DOHH2 (cell line): ENCODE measurements at regions not wholly inside any gene's neighbourhood (a gene's known extent, or its start where the extent isn't known, plus 50 kb on each side); places are given as distances from the start of the nearest gene placed in this dataset.

Source experiments
- CTCF ChIP-seq: fragments of 200-600 bp; sonication (generic); IDR thresholded peaks from one replicate; pipeline ENCODE4 v1.5.1; 2014; ENCODE audit warnings: antibody characterized with exemption, mild to moderate bottlenecking, low read depth, low read length; ENCODE audit not compliant: poor library complexity, severe bottlenecking
- EZH2phosphoT487 ChIP-seq: fragments of 200-600 bp; sonication (generic); IDR thresholded peaks from 2 replicates; pipeline ENCODE4 v1.6.1; 2017; ENCODE audit warnings: borderline replicate concordance, mild to moderate bottlenecking, antibody characterized with exemption, low read length, moderate library complexity, mixed read lengths

GRCh38 chr3:139292192-139292591, 51.6 kb upstream of the MRPS22 start:
- TF ChIP-seq CTCF = no peak
- no peak for TF ChIP-seq EZH2phosphoT487
